ENCODE measurements at regions not wholly inside any gene's neighbourhood (a gene's known extent, or its start where the extent isn't known, plus 50 kb on each side); places are given as distances from the start of the nearest gene placed in this dataset.
"Not testable (repeated sequence)": the region's sequence is repeated elsewhere in the genome, so short reads cannot be mapped to it uniquely, and the experiment has no call there.

DNA sequence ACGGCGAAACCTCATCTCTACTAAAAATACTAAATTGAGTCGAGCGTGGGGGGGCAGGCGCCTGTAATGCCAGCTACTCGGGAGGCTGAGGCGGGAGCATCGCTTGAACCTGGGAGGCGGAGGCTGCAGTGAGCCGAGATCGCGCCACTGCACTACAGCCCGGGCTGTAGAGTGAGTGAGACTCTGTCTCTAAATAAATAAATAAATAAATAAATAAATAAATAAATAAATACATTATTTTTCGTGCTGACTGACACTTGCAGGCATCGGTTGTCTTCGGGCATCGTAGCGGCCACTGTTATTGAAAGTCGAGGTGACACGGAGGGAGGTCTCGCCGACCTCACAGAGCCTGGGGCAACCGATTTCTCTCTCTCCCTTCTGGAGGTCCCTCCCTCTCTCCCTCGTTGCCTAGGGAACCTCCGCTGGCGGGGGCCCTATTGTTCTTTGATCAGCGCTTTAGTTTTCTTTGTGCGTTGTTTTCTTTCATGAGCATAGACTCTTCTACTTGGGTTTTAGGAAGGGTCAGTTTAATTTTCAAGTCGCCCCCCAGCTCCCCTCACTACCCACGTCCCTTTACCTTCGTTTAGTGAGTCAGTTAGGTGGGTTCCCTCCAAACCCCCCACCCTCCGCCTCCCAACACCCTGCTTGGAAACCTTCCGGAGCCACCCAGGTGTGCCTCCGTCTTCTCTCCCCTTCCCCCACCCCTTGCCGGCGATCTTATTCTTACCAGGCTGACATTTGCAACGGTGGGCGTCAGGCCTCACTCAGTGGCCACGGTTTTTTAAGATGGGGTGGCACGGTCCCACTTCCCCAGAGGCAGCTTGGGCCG lies 345.4 kb upstream of the DEFB115 start:
- not testable (repeated sequence) for TF ChIP-seq CTCF (IDR thresholded peaks at IDR 0.05; ENCODE audit: low read depth, low read length); EZH2phosphoT487 (IDR thresholded peaks at IDR 0.05; ENCODE audit: low read depth)
